Thyroid gland (tissue), 4 donors: ENCODE measurements at regions not wholly inside any gene's neighbourhood (a gene's known extent, or its start where the extent isn't known, plus 50 kb on each side); places are given as distances from the start of the nearest gene placed in this dataset.

ENCODE experiments used
- DNase-seq, 2 donors: peaks; one replicate each; pipeline ENCODE4 v3.0.0-alpha.2; 2019
- H3K27ac ChIP-seq, 3 donors: fragments of 200-600 bp; sonication (generic); 1 replicate in 2 of 3; 2 replicates in 1 of 3; pipeline ENCODE4 v1.5.1; 2016 to 2019; ENCODE audit warnings: mild to moderate bottlenecking in 1 of 3, moderate library complexity in 1 of 3
- H3K27me3 ChIP-seq: fragments of 200-600 bp; sonication (generic); one replicate; pipeline ENCODE4 v1.5.1; 2019
- H3K36me3 ChIP-seq, 2 donors: fragments of 200-600 bp; sonication (generic); one replicate each; pipeline ENCODE4 v1.5.1; 2016 to 2019
- H3K4me1 ChIP-seq, 2 donors: fragments of 200-600 bp; sonication (generic); one replicate each; pipeline ENCODE4 v1.5.1; 2017 to 2019
- H3K4me3 ChIP-seq, 3 donors: fragments of 200-600 bp; sonication (generic); replicated peaks in 1 of 3; 1 replicate in 2 of 3; 2 replicates in 1 of 3; pipeline ENCODE4 v1.5.1; 2016; ENCODE audit warnings: mild to moderate bottlenecking in 1 of 3
- H3K9me3 ChIP-seq: fragments of 200-600 bp; sonication (generic); one replicate; pipeline ENCODE4 v1.5.1; 2017
- CTCF ChIP-seq, 6 experiments: fragments of 200-600 bp in 3 of 6; fragments of 450-650 bp in 3 of 6; sonication (generic) in 3 of 6; IDR thresholded peaks; one replicate each; pipeline ENCODE4 v1.5.1; 2016 to 2019; ENCODE audit warnings: antibody characterized with exemption in 6 of 6, mild to moderate bottlenecking in 2 of 6, inconsistent platforms in 1 of 6, moderate library complexity in 1 of 6
- POLR2A ChIP-seq, 2 donors: fragments of 450-650 bp; IDR thresholded peaks; one replicate each; pipeline ENCODE4 v1.6.1; 2017; ENCODE audit warnings: antibody characterized with exemption in 2 of 2, mild to moderate bottlenecking in 2 of 2, moderate library complexity in 1 of 2
- WGBS, 2 donors: methylation state at CpG; one replicate each; pipeline ENCODE4 v1.1.5; 2017; 5-methylcytosine and 5-hydroxymethylcytosine counted together
- intact Hi-C: fragments of 100-400 bp; cut with DNase I; formaldehyde crosslinking; loops from one replicate; pipeline ENCODE4 v1.15.1; 2023

DNA sequence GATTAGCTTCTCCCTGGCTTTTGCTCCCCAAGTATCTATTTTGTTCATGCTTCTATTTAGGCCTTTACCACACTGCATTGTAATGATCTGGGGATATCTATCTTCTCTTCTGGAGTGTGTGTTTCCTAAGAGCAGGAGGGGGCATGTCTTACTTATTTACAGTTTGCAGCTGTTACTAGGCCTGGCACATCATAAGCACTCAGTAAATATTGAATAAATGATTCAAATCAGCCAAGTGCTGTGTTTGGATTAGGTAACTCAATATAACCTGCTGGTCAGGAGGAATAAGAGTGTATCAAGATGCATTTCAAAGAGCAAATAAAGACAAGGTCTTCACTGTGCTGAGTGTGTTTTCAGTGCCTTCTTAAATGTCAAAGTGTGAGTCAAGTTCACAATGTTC, 186.1 kb downstream of the FOXG1 start:
- Histone ChIP-seq H3K4me1 (no peaks in the 10 kb centered on the region), H3K9me3 (no peaks in the 10 kb centered on the region), H3K27me3 (no peaks in the 10 kb centered on the region), H3K4me3 (no peak overlapping the region), H3K27ac (no peak overlapping the region), H3K36me3 (no peaks in the 10 kb centered on the region)
- no peak for DNase-seq
- intact Hi-C loops, result no loop called here
- TF ChIP-seq CTCF (IDR thresholded peaks at IDR 0.05) (no peak), POLR2A (IDR thresholded peaks at IDR 0.05) (no peak)

DNA sequence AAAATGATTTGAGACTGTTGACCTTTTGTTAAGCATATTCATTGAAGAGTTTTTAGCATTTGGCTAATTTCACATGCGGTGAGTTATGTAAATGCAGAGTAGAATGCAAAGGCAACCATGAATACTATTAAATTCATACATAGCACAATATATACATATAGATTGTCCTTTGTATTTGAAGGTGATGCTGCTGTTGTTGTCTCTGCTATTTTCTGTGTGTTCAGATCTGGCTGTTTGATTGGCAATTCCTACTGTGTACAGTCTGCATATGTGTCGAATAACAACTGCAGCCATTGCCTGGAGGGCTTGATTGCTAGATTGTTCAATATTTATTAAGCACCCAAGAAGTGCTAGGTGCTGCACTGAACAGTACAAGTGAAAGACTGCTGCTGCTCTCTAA, 187.4 kb downstream of the FOXG1 start:
- Histone ChIP-seq H3K4me3 (no peak overlapping the region), H3K4me1 (no peaks in the 10 kb centered on the region), H3K27me3 (no peaks in the 10 kb centered on the region), H3K36me3 (no peaks in the 10 kb centered on the region), H3K9me3 (no peaks in the 10 kb centered on the region), H3K27ac (no peak overlapping the region)
- no peak for DNase-seq
- intact Hi-C loops, result no loop called here
- TF ChIP-seq POLR2A (IDR thresholded peaks at IDR 0.05), result no peak
- no peak for TF ChIP-seq CTCF (IDR thresholded peaks at IDR 0.05)
- 89 to 91% methylated on average over 2 of the region's 2 CpGs for WGBS, 2 donors

DNA sequence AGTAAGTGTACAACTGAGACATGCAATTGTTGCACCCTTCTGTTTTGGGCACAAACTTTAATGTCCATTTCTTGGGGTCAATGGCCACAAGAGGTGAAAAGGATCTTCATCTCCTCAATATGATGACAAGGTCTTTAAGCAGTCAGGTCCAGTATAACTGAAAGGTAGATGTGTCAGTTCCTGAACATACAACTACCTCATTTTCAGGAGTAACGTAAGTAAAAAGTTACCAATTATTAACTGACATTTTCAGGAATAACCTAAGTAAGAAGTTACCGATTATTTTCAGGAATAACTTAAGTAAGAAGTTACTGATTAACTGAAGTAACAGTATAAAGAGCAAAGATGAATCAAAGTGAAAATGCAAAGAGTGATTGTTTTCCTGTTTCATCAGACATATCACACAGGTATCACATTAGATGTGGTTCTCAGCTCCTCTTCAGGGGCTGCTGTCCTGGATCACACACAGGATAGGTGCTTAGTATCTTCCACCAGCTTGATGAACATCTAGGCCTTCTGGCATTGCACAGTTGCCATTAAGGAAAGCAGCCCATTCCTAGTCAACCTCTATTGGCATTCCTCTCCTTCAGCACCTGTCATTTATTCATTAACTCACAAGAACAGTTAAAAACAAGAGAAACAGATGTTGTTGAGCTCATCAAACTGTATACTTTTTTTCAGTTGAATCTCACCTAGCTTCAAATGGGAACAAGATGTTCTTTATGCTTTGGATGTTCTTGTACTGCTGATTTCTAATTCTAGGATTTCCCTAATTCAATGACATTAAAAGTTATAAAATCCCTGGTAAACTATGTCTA, 200.0 kb downstream of the FOXG1 start:
- TF ChIP-seq POLR2A (IDR thresholded peaks at IDR 0.05) (no peak), CTCF (IDR thresholded peaks at IDR 0.05) (no peak)
- WGBS, 2 donors, result 93 to 94% methylated on average over 2 of the region's 2 CpGs
- H3K4me1 ChIP-seq, result no peaks in the 10 kb centered on the region
- H3K27ac ChIP-seq, result no peak overlapping the region
- H3K36me3 ChIP-seq, result no peaks in the 10 kb centered on the region
- no peaks in the 10 kb centered on the region for H3K27me3 ChIP-seq
- intact Hi-C loops, result no loop called here
- H3K9me3 ChIP-seq, result no peaks in the 10 kb centered on the region
- H3K4me3 ChIP-seq, result no peak overlapping the region
- no peak for DNase-seq

- Histone ChIP-seq H3K36me3 (no peaks in the 10 kb centered on the region), H3K4me3 (no peak overlapping the region), H3K9me3 (no peaks in the 10 kb centered on the region), H3K27me3 (no peaks in the 10 kb centered on the region), H3K27ac (no peak overlapping the region), H3K4me1 (no peaks in the 10 kb centered on the region)
- no peak for TF ChIP-seq CTCF (IDR thresholded peaks at IDR 0.05)
- no peak for TF ChIP-seq POLR2A (IDR thresholded peaks at IDR 0.05)
- no peak for DNase-seq
- 20 to 33% methylated on average over 1 of the region's 1 CpG for WGBS, 2 donors
- intact Hi-C loops, result no loop called here
Measured at GRCh38 chr14:28975084-28975483, 208.5 kb downstream of the FOXG1 start.

- Histone ChIP-seq H3K9me3 (no peaks in the 10 kb centered on the region), H3K27me3 (no peaks in the 10 kb centered on the region), H3K4me3 (no peak overlapping the region), H3K4me1 (no peaks in the 10 kb centered on the region), H3K27ac (no peak overlapping the region), H3K36me3 (no peaks in the 10 kb centered on the region)
- TF ChIP-seq POLR2A (IDR thresholded peaks at IDR 0.05), result no peak
- TF ChIP-seq CTCF (IDR thresholded peaks at IDR 0.05), result no peak
- DNase-seq, result no peak
- 89 to 95% methylated on average over 2 of the region's 2 CpGs for WGBS, 2 donors
- intact Hi-C loops, result no loop called here
Measured at GRCh38 chr14:28982228-28982627, 215.6 kb downstream of the FOXG1 start.
